GM23248 (cell line): ENCODE measurements at regions not wholly inside any gene's neighbourhood (a gene's known extent, or its start where the extent isn't known, plus 50 kb on each side); places are given as distances from the start of the nearest gene placed in this dataset.

Experiments used
- DNase-seq: peaks from one replicate; pipeline ENCODE4 v3.0.0-alpha.2; 2015
- H2AFZ ChIP-seq: fragments of 200-600 bp; sonication (generic); 2 replicates; pipeline ENCODE4 v1.6.1; 2016; ENCODE audit warnings: antibody characterized with exemption
- H3F3A ChIP-seq: fragments of 200-600 bp; sonication (generic); 2 replicates; pipeline ENCODE4 v1.6.1; 2016; ENCODE audit warnings: mild to moderate bottlenecking, antibody characterized with exemption, mixed run types; ENCODE audit not compliant: insufficient read depth
- H3K27ac ChIP-seq: fragments of 200-600 bp; sonication (generic); 2 replicates; pipeline ENCODE4 v1.5.1; 2016; ENCODE audit warnings: mild to moderate bottlenecking
- H3K27me3 ChIP-seq: fragments of 200-600 bp; sonication (generic); replicated peaks from 2 replicates; pipeline ENCODE4 v1.6.1; 2016; ENCODE audit warnings: mild to moderate bottlenecking; ENCODE audit not compliant: insufficient read depth
- H3K36me3 ChIP-seq: fragments of 200-600 bp; sonication (generic); 2 replicates; pipeline ENCODE4 v1.6.1; 2016; ENCODE audit warnings: low read depth, mild to moderate bottlenecking
- H3K4me1 ChIP-seq: fragments of 200-600 bp; sonication (generic); 2 replicates; pipeline ENCODE4 v1.6.1; 2016; ENCODE audit warnings: mild to moderate bottlenecking; ENCODE audit not compliant: insufficient read depth
- H3K4me2 ChIP-seq: fragments of 200-600 bp; sonication (generic); one replicate; pipeline ENCODE4 v1.6.1; 2016; ENCODE audit warnings: mild to moderate bottlenecking; ENCODE audit not compliant: unreplicated experiment
- H3K4me3 ChIP-seq: fragments of 200-600 bp; sonication (generic); 2 replicates; pipeline ENCODE4 v1.5.1; 2016; ENCODE audit warnings: mild to moderate bottlenecking
- H3K79me2 ChIP-seq: fragments of 200-600 bp; sonication (generic); 2 replicates; pipeline ENCODE4 v1.6.1; 2016; ENCODE audit warnings: mild to moderate bottlenecking; ENCODE audit not compliant: insufficient read depth
- H3K9ac ChIP-seq: fragments of 200-600 bp; sonication (generic); 2 replicates; pipeline ENCODE4 v1.6.1; 2016; ENCODE audit warnings: mild to moderate bottlenecking
- H3K9me2 ChIP-seq: fragments of 200-600 bp; sonication (generic); 2 replicates; pipeline ENCODE4 v1.6.1; 2016; ENCODE audit warnings: mixed run types, mild to moderate bottlenecking, moderate library complexity; ENCODE audit not compliant: insufficient read depth
- H3K9me3 ChIP-seq: fragments of 200-600 bp; sonication (generic); one replicate; pipeline ENCODE4 v1.6.1; 2017; ENCODE audit warnings: low read depth
- H4K20me1 ChIP-seq: fragments of 200-600 bp; sonication (generic); 2 replicates; pipeline ENCODE4 v1.6.0; 2016; ENCODE audit not compliant: insufficient read depth
- EZH2 ChIP-seq: fragments of 200-600 bp; sonication (generic); IDR thresholded peaks from 2 replicates; pipeline ENCODE4 v1.6.1; 2018; ENCODE audit warnings: antibody characterized with exemption, mild to moderate bottlenecking; ENCODE audit not compliant: insufficient read depth, poor library complexity, severe bottlenecking
- EZH2phosphoT487 ChIP-seq: fragments of 200-600 bp; sonication (generic); IDR thresholded peaks from 2 replicates; pipeline ENCODE4 v1.6.1; 2018; ENCODE audit warnings: antibody characterized with exemption, moderate library complexity, mild to moderate bottlenecking, low read depth; ENCODE audit not compliant: insufficient read depth
- WGBS, 2 experiments: methylation state at CpG; one replicate each; pipeline ENCODE4 v1.1.6; 2015 to 2017; ENCODE audit warnings: low lambda C conversion rate in 2 of 2, low coverage in 1 of 2; ENCODE audit errors: missing lambda C conversion rate in 2 of 2; 5-methylcytosine and 5-hydroxymethylcytosine counted together
- in situ Hi-C: fragments of 300-500 bp; cut with MboI; formaldehyde crosslinking; loops from 2 replicates; pipeline ENCODE4 v1.15.0; 2020

GRCh38 chr15:69830876-69831275 is 266.8 kb downstream of the TLE3 start:
- Histone ChIP-seq H3K9ac (no peak overlapping the region), H3K79me2 (no peaks in the 10 kb centered on the region), H3F3A (no peaks in the 10 kb centered on the region), H3K9me3 (no peaks in the 10 kb centered on the region), H3K9me2 (no peaks in the 10 kb centered on the region), H3K27me3 (peaks cover 62% of the 10 kb centered on the region), H3K4me1 (no peaks in the 10 kb centered on the region), H3K4me2 (no peak overlapping the region), H2AFZ (no peak overlapping the region), H3K27ac (no peak overlapping the region), H3K4me3 (no peak overlapping the region), H3K36me3 (no peaks in the 10 kb centered on the region), H4K20me1 (no peaks in the 10 kb centered on the region)
- 74 to 86% methylated on average over 4 of the region's 4 CpGs for WGBS, 2 experiments
- in situ Hi-C loops, result no loop called here
- TF ChIP-seq EZH2phosphoT487 (no peak), EZH2 (no peak)
- no peak for DNase-seq

- Histone ChIP-seq H3K9me2 (no peaks in the 10 kb centered on the region), H4K20me1 (no peaks in the 10 kb centered on the region), H3K79me2 (no peaks in the 10 kb centered on the region), H3K27ac (no peak overlapping the region), H3K4me1 (no peaks in the 10 kb centered on the region), H2AFZ (no peak overlapping the region), H3K4me2 (no peak overlapping the region), H3K9me3 (no peaks in the 10 kb centered on the region), H3K4me3 (no peak overlapping the region), H3K27me3 (peaks cover 51% of the 10 kb centered on the region), H3K36me3 (no peaks in the 10 kb centered on the region), H3F3A (no peaks in the 10 kb centered on the region), H3K9ac (no peak overlapping the region)
- TF ChIP-seq EZH2 (no peak), EZH2phosphoT487 (no peak)
- DNase-seq, result no peak
- 46 to 47% methylated on average over 5 of the region's 5 CpGs for WGBS, 2 experiments
- in situ Hi-C loops, result no loop called here
Observed at GRCh38 chr15:69834267-69834666, 263.4 kb downstream of the TLE3 start.

- Histone ChIP-seq H3K4me2 (no peak overlapping the region), H3K9me3 (no peaks in the 10 kb centered on the region), H3K27ac (no peak overlapping the region), H3K4me1 (no peaks in the 10 kb centered on the region), H2AFZ (no peak overlapping the region), H3K36me3 (no peaks in the 10 kb centered on the region), H3F3A (no peaks in the 10 kb centered on the region), H3K79me2 (no peaks in the 10 kb centered on the region), H4K20me1 (no peaks in the 10 kb centered on the region), H3K4me3 (no peak overlapping the region), H3K27me3 (peaks cover 46% of the 10 kb centered on the region), H3K9ac (no peak overlapping the region), H3K9me2 (no peaks in the 10 kb centered on the region)
- TF ChIP-seq EZH2phosphoT487 (no peak), EZH2 (no peak)
- WGBS, 2 experiments, result 11 to 13% methylated on average over 3 of the region's 3 CpGs
- in situ Hi-C loops, result no loop called here
- DNase-seq, result no peak
Observed at GRCh38 chr15:69834761-69835160, 263.0 kb downstream of the TLE3 start.

- H3K9ac ChIP-seq, result no peak overlapping the region
- no peak overlapping the region for H3K4me2 ChIP-seq
- no peaks in the 10 kb centered on the region for H4K20me1 ChIP-seq
- H2AFZ ChIP-seq, result no peak overlapping the region
- H3K36me3 ChIP-seq, result no peaks in the 10 kb centered on the region
- no peak for TF ChIP-seq EZH2
- no peak for TF ChIP-seq EZH2phosphoT487
- in situ Hi-C loops, result no loop called here
- no peaks in the 10 kb centered on the region for H3F3A ChIP-seq
- 63 to 71% methylated on average over 3 of the region's 3 CpGs for WGBS, 2 experiments
- no peak overlapping the region for H3K4me3 ChIP-seq
- peaks cover 41% of the 10 kb centered on the region for H3K27me3 ChIP-seq
- H3K9me3 ChIP-seq, result no peaks in the 10 kb centered on the region
- no peaks in the 10 kb centered on the region for H3K9me2 ChIP-seq
- no peak for DNase-seq
- H3K27ac ChIP-seq, result no peak overlapping the region
- H3K79me2 ChIP-seq, result no peaks in the 10 kb centered on the region
- H3K4me1 ChIP-seq, result no peaks in the 10 kb centered on the region
Observed at GRCh38 chr15:69836048-69836447, 261.7 kb downstream of the TLE3 start.
